HG03280 (cell line): ENCODE measurements at regions not wholly inside any gene's neighbourhood (a gene's known extent, or its start where the extent isn't known, plus 50 kb on each side); places are given as distances from the start of the nearest gene placed in this dataset.

ENCODE experiments used
- ATAC-seq: cut with Tn5 transposase; IDR thresholded peaks from one replicate; pipeline ENCODE4 v1.9.1; 2021; ENCODE audit warnings: mild to moderate bottlenecking, moderate library complexity; ENCODE audit not compliant: unreplicated experiment

DNA sequence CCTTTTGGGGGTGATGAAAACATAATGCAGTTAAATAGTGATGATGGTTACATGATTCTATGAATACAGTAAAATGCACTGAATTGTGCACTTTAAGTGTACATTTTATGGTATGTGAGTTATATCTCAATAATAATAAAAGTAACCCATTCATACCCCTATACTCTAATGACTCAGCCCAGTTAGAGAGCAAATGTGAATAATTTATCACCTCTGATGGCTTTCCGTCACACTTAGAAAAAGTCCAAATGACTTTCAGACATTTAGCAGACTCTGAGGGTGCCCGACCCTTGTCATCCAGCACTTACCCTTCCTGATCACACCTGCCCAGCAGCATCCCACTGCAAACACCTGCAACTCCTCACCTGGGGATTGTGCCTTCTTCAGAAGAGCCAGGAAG lies 148.1 kb upstream of the MAF start:
- ATAC-seq = no peak

DNA sequence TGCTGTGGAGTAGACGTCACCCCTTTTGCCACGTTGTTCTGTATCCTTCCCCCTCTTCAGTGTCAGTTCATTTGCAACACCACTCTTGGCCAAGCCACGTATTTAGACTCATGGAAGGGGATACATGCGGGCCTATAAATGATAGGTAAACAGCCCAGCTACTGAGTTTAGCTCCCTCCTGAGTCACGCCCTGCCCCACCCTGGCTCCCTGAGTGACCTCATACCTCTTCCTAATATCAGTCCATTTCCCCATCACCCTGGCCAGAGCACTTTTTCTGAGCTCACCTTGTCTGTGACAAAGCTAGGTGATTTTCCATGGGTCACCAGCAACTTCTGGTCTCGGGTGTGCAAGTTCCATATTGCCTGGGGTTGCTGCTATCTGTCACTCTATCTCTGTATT lies 147.2 kb upstream of the MAF start:
- ATAC-seq = no peak

DNA sequence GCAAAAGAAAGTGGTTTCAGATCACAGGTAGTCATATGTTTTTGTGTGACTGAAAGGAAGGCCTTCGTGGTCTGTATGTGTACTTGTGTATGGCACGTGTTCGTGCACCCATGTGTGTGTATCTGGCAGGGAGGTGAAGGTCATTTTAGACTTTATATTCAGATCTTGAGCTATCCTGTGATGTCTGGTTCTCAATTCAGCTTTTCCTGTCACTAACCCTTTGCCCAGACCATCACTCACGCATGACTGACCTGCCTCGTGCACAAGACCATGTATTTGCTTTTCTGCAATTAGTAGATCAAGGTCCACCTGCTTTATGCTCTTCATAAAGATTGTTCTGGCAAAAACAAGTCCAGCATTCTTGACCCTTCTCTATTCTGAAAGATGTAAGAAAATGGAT lies 139.7 kb upstream of the MAF start:
- no peak for ATAC-seq

DNA sequence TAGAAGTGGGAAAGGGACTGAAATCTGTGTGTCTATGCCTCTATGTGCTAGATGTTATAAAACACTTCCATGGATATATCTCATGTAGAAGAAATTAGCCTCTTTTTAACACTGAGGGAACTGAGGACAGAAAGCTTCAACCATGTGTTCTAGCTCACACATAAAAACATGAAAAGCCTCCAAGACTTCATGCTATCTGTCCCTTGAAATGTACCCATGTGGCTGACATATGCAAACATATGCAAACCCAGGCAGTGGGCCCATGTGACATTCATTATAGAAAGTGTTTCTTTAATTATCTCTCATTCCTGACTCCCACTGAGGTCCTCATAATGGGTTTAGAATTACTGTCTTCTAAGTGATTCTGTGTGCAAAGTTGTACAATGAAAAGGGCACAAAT lies 134.7 kb upstream of the MAF start:
- no peak for ATAC-seq

DNA sequence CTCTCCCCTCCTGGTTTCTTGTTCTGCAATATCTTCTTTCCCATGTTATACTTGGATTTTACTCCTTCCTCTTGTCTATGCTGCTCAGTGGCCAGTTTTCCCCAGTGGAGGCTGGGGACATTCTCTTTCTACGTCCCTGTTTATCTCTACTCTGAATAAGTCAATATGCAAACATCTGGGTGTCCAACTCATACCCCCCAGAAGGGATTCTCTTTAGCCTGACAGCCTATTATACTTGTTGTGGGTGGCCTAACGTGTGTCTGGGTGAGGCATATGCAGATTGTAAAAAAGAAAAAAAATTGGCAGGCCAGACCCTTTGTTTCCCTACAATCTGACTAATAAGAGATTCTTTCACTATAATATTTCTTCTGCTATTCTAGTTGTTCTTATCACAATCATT lies 134.2 kb upstream of the MAF start:
- ATAC-seq = no peak

DNA sequence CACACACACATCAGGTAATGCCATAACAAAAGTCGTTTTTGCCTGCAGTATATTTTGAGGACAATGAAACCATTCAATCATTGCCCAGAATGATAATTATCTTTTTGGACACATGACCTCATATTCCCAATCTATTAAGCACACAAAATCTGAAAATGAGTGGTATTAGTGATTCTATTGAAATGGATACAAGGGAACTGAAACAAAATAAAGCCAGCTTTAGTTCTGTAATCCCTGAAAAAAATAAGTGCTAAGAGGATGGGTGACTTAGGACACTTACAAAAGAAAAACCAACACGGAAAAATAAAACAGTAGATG lies 128.3 kb upstream of the MAF start:
- ATAC-seq = no peak

DNA sequence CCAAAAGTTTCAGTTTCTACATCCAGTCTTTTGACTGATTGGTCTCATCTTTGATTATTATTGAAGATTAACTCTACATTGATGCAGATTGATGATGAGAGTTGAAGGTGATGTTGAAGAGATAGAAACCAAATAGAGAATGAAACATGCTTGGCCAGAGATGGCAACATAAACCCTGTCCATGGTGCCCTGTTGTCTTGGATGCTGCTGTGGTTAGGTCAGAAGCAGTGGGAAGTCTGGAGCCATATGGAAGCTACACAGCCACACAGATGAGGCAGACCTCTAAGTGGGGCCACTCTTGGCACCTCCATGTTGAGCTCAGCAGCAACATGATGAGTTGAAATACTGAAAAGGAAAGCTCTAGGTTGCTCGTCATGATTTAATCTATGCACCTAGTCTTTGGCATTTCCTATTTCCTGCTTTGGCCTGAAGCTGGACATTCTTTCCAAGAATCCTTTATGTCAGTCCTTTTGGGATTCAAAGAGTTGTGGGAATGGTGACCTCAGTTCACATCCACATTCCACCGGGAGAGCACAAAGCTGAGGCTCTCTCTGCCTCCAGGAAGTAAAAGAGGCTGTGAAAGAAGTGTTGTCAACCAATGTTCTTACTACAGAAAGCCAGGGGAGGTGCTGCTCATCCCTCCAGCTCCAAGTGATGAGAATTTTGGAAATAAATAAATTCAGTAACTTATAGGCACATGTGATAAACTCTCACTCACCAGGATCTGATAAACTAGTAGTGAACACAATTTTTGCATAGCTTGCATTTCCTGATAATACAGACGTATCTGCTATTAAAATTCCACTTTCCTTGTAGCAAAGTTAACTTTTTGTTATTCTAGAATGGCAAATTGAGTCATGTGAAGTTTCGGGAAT lies 127.7 kb upstream of the MAF start:
- ATAC-seq = no peak

DNA sequence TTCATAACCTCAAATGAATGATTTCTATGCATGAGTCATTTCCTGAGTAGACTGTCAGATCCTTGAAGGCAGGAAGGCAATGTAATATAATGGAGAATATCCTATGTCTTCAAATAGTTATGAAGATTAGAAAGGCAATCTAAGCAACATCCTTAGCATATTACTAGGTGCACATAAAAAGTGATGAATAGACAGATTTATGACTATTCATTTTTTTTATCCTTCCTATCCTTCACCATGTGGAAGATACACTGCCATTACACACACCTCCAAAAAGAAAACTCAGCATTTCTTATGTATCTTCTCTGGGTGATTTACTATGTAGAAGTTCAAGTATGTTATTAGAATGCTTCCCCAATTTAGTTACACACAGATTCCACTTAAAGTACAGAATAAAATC lies 126.4 kb upstream of the MAF start:
- no peak for ATAC-seq

DNA sequence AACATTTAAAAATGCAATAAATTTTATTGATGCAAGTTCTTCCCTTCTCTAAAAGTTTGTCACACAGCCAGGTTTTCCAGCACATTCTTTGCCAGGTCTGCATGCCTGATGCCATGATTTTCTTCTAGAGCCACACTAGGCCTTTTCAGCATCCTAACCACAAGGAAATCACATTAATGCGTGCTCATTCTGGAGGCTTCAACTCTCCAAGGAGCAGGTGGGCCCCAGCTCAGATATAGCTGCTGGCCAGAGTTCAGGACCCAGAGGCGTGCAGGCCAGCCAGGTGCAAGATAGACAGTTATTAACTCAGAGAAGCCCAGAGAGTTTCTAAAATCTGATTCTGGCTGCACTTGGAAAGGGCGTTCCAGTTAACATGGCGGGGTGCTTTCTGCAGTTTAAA lies 124.5 kb upstream of the MAF start:
- ATAC-seq = no peak

DNA sequence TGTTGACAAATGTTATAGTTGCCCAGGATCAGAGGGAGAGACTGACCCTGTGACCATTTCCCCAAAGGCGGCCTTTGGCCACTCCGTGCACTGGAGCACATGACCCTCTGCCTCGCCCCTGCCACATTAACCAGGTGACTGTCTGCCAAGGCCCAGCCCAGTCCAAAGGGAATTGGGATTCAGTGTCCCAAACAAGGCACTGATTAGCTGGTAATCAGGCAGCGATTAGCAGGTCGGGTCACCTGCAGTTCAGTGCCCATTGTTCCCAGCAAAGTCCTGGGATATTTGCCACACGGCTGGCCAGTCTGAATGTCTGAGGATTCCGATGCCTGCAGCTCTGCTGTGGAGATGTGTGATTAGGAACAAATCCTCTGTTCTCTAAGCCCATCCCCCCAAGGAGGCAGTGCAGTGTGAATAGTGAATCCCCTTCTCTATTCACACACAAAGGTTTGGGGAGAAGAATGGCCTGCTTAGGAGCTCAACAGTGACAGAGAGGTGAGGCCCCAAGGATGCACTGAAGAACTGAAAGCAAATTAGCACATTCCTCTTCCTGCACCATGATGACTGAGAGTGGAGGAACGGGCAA lies 123.1 kb upstream of the MAF start:
- no peak for ATAC-seq

DNA sequence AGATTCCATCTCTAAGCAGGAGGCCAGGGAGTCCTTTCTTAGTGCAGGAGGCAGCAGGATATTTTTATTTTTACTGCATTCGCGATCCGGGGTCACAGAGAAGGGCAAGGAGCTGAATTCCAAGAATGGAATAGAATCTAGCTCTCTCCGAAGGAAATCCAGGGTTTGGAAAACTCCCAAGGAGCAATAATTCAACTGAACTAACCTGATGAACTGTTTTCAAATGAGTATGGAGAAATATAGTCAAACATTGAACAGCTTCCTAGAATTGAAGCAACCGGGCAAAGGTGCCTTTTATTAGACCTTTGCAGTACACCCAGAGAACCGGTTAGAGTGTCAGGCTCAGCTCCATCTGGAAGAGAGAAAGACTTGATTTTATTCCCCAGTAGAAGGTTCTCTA lies 120.7 kb upstream of the MAF start:
- ATAC-seq = no peak

DNA sequence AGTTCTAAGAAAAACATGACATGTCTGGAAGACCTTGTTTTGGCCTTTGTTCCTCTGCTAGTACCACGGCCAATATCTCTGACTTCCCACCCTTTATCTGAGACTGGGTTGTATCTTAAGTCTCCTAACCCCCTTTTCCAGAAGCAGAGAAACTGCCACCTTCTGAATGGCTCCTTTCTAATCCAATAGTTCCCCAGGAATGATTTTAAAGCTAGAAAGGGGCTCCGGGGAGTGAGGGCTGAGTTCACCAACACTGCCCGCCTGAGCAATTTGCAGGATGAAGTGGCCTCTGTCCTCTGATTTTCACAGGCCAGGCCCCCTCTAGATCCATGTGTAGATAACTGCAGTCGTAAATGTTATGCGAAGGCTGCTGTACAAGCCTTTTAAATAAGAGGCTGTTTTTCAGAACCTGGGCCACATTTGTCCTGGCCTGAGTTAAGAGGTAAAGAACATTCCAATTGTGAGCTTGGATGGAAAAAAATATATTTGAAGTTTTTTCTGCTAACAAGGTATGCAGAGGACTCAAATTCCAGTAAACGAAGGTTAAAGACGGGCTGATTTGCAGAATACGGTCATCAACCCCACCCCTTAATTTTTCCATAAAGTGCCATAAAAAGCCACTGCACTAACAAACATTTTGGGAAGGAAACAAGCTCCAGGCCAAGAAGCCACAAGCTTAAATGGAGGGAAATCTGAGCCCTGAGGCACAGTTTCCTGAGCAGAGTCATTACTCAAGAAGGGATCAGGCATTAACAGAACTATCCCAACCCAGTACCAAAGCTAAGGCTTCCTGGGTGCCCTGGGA lies 117.0 kb upstream of the MAF start:
- no peak for ATAC-seq

DNA sequence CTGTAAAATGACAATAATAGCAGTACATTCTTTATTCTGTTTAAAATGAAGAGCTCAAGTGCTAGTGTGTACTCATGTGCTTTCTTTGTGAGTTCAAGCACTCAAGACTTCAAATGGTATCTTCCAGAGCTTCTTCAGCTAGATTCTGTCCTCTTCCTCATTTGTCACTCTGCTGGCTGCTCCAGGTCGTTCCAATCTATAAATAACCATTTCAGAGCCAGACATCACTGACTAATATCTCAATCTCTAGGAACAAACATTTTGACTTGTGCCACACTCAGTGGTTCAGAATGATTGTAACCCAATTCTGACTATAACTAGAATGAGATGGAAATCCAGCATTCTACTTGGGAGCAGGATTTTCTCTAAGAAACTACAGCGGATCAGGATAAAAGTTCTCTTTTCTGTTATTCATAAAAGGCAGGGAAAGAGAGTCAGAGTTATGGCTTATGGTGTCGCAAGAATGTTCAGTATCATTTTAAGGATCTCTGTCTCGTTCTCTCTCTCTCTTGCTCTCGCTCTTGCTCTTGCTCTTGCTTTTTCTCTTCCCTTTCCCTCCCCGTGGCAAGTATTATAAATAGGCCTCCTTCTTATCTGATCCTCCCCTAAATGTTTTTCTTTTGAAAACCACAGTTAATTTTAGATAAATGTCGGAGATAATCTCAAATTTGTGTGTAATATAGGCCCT lies 116.3 kb upstream of the MAF start:
- ATAC-seq = no peak

DNA sequence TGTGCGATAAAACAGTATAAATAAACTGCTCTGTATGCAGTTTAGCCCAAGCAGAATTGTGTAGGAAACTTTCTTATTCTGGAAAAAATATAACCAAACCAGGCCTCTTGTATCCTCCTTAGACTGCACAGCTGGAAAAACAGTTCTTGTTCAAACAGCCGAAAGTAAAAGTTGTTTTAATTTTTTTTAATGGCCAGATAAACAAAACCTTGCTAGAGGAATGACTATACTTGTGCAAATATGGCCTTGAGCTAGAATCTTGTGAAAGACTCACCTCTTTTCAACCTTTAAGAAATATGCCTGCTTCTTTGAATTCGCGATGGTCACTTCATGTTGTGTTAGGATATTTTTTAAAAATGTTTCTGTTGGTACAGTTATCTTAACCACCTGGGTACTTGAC lies 114.5 kb upstream of the MAF start:
- no peak for ATAC-seq

DNA sequence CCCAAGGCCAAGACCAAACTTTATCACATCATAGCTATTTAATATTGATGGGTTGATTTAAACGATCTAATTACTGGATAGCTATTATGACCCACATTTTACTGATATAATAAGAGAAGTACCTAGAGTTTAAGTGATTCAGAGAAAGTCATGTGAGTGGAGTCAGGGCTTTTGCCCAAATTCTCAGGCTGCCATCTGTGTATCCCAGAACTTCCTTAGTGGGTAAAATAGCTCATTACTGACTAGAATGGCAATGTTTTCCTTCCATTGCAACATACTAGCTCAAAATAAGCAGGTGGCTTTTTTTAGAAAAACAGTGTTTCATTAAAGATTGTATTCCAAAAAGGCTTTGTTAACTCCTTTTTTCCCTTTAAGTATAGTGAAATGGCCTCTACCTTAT lies 113.9 kb upstream of the MAF start:
- no peak for ATAC-seq

DNA sequence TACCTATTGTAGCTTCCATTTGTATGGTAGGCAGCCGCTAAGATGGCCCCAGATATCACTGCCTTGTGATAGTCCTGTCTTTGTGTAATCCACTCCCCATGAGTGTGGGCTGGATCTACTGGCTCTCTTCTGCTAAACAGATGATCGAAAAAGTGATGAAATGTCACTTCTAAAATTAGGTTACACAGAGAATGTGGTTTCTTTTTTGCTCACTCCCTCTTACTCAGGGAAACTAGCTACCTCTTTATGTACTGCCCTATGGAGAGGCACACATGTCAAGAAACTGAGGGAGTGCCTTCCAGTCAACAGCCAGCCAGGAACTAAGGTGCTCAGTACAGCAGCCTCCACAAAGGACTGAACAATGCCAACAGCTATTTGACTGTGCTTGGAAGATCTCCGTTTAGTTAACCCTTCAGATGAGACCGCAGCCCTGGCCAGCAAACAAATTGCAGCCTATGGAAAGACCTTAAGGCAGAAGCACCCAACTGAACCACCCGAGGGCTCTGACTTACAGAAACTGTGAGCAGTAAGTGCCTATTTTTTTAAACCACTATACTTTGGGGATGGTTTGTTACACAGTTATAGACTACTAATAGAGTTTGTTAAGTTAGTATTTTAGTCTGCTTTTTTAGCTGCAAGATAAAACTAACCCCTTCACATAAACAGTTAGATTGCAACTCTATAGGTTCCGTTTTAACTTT lies 113.2 kb upstream of the MAF start:
- no peak for ATAC-seq

DNA sequence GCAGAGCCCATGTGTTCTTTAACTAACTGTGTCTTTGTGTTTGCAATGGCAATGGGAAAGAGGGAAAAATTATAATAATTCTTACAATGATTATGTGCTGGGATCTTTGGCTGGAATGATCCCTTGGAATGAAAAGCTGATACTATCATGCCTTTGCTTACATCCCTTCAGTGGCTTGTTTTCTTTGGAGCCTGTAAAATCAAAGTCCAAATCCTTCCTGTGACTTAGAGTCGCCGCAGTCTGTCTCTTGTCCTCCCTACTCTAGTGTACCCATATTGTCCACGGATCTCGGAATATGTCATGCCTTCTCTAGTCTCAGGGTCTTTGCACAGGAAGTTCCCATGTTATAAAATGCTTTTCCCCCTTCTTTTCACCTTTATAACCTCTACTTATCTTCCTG lies 111.7 kb upstream of the MAF start:
- no peak for ATAC-seq

DNA sequence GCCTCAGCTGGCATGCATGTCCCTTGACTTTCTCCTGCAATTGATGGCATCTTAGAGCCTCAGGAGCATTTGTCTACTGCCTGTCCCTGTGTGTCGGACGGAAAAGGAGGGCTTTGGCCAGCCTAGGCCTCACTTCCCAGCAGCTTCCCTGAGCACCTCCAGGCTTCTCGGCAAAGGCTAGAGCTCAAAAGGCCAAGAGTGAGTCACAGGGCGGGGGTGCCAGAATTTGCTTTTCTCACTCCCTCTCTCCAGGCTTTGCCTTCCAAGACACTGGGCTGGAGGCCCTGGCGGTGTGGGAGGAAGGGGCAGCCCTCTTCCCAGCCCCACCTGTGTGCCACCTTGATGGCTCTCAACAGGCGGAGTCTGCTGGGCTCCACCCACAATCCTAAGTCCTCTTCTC lies 107.3 kb upstream of the MAF start:
- no peak for ATAC-seq

DNA sequence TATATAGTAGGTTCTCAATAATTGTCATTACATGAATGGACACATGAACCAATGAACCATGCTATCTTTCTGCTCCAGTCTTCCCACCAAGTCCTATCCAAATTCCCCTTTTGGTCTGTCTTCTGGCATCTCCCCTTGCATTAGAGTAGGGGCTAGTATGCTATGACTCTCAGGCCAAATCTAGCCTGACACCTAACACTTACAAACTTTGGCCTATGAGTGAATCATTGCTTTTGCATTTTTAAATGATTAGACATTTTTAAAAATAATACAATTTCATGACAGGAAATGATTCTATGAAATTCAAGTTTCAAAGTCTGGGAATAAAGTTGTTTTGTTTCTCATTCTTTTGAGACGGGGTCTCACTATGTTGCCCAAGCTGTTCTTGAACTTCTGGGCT lies 102.5 kb upstream of the MAF start:
- no peak for ATAC-seq

DNA sequence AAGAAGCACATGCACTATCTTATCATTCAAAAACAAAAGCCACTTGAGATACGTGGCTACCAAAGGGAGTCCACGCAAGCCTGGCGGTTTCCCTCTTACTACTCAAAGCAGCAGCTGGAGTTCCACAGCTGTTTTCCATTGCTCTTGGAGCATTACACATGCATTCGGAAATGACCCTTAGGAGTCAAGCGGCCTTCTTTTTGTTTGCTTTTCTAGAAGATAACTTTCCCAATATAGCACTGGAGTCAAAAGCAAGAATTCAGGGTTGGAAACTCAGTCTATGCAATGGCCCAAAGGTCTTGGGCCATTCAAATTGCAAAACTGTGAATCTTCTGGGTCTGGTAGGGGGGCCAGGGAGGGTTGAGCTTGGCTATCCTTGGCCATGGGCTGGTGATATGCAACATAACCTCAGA lies 97.8 kb upstream of the MAF start:
- ATAC-seq = no peak

DNA sequence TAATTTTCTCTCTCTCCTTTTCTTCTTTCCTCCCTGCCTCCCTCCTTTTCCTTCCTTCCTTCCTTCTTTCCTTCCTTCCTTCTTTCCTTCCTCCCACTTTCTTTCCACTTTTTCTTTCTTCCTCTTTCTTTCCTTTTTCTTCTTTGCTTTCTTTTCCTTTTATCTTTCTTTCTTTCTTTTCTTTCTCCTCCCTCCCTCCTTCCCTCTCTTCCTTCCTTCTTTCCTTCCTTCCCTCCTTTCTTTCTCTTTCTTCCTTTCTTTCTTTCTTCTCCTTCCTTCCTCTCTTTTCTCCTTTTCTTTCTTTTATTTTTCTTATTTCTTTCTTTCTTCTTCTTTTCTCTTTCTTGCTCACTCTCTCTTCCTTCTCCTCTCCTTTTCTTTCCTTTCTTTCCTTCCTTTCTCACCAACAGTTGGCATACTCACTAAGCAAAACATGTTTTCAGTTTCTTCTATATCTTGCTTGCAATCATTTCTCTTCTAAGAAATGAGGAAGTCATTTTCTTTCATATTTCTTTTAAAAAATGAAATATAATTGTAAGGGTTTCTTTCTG lies 97.1 kb upstream of the MAF start:
- no peak for ATAC-seq
